Occipital lobe (tissue), 1 donor: ENCODE measurements at regions not wholly inside any gene's neighbourhood (a gene's known extent, or its start where the extent isn't known, plus 50 kb on each side); places are given as distances from the start of the nearest gene placed in this dataset.

Source experiments
- DNase-seq: peaks from one replicate; lab custom pipeline; 2025; lab: John Stamatoyannopoulos, UW

DNA sequence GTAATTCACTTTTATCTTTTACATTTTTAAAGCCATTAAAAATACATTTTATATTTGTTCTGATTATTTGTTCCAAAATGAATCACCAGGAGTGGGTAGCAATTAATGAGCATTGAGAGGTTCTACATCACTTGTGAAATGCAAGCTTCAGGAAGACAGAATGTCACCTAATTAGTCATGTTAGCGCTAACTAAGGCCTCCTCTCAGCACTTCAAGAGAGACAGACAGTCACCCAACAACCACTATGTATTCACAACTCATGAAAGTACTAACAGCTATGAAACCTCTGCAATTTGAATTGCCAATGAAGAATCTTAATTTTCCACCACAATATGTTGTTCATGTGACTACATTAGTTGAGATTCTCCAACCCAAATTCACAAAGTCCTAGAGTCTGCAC is 611.0 kb downstream of the KCNJ3 start:
- no peak for DNase-seq

DNA sequence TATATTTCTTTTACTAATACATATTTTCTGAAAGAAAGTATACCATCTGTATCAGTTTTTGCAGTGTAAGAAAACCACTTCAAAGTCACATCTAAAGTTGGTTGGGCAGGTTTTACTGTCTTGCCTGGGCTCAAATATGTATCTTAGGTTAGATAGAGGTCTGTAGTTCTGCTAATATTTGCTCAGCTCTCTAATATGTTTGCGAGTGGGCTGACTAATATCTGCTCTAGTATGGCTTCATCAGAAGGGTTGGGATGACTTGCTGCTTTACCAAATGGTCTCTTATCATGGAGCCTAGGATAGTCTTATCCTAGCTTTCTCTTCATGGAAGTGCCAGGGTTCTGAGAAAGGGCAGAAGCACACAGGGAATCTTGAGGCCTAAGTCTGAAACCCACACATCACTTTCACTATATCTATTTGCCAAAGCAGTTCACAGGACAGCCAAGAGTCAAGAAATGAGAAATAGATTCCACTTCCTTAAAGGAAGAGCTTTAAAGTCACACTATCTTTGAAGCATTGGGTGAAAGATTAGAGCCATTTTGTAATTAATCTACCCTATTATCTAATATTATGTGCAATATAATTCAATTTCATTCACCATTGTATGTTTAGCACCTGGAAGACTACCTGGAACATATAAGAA is 610.0 kb downstream of the KCNJ3 start:
- DNase-seq = no peak

DNA sequence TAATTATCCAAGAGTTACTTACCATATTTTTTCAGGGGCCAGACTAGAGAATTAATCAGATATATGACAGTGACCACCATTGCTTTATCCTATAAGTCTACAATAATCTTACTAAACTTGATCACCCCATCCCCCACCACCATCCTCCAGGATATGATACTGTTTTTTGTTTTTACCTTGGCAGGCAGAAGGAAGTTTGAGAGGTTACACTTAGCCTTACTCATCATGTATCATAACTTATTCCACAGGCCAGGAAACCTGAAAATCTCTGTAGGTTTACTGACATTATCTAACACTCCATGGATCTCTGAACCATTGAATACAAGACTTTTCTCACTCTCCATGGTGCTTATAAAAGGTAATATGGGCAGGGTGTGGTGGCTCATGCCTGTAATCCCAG is 602.7 kb downstream of the KCNJ3 start:
- DNase-seq = no peak

DNA sequence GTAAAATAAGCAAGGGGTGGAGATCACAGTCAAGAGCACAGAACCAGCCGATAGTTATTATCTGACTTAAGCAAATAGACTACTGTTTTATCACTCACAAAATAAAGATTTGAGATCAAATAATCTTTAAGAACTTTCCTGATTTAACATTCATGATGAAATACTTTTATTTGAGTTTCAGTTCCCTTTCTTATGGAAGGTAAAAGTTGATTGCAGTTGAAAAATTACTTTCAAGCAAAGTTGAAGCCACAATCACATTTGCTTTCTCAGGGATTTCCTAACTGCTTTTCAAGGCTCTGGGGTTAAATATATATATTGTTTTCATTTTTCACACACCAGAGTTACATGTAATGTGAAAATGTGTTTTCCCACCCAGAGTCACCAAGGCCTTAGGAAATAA is 599.5 kb downstream of the KCNJ3 start:
- no peak for DNase-seq

DNA sequence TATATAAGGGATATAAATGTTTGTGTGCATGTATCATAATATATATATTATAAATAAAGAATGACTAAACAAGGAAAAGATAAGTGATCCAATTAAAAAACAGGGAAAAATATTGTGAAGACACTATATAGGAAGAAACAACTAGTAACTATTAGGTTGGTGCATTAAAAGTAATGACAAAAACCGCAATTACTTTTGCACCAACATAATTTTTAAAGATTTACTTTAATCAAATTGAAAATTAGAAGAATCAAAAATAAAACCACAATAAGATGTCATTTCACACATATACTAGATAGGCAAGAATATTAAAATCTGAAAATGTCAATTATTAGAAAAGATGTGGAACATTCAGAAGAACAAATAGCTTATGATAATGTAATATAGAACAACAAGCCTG is 595.9 kb downstream of the KCNJ3 start:
- DNase-seq = no peak

DNA sequence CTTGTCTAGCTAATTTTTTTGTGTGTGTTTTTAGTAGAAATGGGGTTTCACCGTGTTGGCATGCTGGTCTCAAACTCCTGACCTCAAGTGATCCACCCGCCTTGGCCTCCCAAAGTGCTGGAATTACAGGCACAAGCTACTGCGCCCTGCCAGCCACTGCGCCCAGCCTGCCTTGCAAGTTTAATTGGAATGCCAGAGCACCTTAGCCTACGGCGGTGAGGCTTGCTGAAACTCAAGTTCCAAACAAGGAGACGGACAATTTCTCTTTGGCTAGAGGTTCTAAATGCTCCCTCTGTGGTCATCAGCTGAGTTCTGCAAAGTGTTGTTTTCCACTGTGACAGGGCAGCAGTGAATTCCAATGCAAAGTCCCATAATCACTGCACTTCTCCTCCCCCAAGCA is 583.4 kb downstream of the KCNJ3 start:
- no peak for DNase-seq

DNA sequence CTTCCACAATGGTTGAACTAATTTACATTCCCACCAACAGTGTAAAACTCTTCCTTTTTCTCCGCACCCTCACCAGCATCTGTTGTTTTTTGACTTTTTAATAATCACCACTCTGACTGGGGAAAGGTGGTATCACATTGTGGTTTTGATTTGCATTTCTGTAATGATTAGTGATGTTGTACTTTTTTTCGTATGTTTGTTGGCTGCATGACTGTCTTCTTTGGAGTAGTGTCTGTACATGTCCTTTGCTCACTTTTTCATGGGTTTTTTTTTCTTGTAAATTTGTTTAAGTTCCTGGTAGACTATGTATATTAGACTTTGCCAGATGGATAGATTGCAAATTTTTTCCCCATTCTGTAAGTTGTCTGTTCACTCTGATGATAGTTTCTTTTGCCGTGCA is 574.8 kb downstream of the KCNJ3 start:
- no peak for DNase-seq

DNA sequence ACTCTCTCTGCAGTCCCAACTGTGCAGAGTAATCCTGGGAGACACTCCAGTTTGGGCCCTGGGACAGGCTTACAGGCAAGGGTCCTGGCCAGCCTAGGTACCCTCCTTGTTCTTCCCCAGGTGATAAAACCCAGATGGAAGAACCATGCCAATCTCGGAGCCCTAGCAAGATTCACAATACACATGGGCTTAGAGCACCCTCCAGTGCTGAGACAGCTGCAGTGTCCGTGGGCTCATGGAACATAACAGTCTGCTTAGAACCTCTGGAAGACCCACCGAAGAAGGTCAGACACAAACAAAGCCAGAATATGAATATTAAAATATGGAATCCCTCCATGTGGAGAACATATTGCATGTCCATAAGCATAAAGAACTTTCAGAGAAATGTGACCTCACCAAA is 568.1 kb downstream of the KCNJ3 start:
- no peak for DNase-seq

DNA sequence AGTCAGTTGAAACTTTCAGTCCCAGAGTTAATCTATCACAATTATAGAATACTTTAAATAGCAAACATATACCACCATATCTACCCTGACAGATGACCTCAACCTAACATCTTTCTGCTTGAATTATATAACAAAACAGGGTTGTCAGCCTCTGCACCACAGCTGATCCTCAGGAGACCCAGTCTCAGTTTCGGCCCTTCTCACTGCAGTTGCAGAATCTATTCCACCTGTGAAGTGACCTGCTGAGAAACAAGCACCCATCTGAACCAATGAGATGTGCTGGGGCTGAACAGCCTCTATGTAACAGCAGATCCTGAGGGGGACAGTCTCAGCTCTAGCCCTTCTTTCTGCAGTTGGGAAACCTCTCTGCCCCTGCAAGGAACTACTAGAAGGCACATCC is 567.6 kb downstream of the KCNJ3 start:
- no peak for DNase-seq

DNA sequence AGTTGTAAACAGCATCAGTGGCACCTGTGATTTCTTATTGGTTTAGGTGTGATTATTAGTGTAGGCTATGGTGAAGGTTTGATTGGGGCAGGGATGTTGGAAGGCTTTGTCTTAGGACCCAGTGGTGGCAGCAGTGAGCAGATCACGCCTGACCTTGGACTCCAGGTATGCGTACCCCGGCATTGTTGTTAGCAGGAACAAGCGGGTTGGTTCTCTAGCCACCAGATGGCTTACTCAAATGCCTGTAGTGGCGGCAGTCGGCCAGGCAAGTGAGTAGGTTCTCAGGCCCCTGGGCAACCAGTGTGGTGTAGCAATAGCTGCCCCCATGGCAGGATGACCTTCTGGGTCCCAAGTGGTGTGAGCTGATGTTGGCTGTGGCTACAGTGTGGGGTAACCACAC is 558.3 kb downstream of the KCNJ3 start:
- no peak for DNase-seq

DNA sequence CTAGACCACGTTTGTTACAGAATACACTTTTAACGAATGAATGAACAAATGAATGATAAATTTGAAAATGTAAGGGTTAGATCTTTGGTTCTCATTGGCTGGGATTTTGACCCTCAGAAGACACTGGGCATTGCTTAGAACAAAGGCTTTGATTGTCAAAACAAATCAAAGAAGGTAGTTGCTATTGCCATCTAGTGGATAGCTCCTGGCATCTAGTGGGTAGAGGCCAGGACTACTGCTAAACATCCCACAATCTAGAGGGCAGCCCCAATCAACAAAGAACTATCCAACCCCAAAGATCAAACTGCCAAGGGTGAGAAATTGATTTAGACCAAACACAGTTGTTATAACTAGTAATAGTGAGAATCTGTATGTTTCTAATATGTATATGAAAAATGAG is 552.3 kb downstream of the KCNJ3 start:
- DNase-seq = no peak

DNA sequence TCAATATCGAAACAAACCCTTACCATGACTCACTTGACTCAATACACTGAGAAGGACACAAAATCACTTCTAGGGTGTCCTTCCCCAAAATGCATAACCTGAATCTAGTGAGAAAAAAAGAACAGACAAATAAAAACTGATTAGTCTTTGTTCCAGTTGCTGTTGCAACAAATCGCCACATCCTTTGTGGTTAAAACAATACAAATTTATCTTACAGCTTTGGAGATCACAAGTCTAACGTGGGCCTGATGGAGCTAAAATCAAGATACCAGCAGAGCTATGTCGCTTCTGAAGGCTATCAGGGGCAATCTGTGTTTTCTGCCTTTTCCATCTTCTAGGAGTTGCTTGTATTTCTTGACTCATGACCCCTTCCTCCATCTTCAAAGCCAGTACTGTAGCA is 541.7 kb downstream of the KCNJ3 start:
- DNase-seq = no peak

DNA sequence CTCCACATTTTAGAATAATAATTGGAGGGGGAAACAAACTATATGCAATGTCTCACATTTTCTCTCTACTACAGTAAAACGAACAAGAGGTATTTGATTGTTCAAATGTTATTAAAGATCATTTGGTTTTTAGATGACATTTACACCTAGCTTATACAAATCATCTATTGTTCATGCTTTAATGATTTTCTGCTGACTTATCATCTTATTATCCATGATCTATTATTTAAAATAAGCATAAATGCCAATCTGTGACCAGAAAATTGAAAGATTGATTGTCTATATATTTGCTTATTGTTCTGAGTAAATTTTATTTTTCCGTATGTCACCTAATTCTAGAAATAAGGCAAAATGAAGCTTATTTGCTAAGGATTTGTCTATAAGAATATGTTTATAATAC is 537.2 kb downstream of the KCNJ3 start:
- no peak for DNase-seq

DNA sequence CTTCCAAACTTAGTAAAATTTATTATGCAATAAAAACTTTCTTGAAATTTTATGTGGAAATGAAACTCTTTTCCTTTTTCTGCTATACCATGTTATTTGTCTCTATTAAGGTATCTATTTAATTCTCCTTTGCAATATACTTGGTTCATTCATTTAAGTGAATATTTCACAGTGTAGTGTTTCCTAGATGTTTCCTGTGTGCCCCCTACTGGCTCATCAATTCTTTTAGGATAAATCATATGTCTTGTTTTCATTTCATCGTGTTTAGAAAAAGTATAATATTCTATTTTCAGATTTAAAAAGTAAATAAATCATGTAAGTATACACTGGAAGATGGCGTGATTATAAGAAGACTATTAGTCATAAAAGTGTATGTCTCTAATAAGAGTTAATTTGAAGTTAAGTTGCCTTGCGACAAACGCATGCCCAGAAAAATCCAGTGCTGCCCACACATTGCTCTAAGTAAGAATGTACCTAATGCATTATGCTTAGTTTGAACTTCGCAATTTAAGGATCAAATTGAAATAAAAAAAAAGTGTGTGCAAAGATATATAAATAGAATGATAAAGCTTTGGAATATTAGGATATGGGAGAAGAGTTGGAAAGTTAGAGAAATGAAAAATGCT is 525.4 kb downstream of the KCNJ3 start:
- no peak for DNase-seq

DNA sequence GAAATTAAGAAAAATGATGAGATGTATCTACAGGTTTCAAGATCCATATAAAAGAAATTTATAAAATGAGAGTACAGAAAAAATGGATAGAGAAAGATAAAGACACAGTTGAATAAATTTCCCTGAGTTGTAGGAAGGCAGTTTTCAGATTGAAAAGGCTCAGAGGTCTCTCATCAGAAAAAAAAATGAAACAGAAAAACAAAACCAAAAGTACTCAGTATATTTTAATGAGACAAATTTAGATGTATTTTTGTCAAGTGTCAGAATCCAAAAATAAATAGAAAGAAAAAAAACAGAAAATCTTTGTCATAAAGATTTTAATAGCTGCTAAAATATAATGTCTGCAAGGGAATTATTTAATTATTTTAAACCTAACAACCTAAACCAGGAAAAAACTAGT is 520.5 kb downstream of the KCNJ3 start:
- DNase-seq = no peak

DNA sequence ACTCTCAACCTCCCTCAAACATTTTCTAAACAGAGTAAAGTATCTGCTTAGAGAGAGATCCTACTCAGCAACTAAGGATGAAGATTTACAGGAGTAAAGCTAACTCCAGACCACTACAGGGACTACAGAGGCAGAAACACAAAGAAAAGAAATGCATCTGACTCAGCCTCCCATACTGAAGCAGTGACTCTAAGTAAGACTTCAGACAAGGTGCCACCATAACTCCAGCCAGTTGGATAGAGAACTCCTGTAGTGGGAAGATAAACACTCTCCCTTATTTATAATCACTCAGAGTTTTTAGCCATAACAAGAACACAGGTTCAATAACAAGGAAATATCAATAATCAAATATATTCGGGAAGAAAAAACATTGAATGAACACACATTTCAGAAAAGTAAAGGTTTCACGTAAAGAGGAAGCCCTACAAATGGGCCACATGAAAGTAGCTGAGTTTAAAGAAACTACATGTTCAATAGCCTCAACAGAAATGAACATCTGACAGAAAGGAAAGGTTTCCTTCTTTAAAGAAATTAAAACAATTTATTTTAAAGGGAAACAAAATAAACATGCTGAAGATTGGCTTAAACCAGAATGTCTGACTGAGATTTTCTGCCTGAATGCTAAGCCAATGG is 519.9 kb downstream of the KCNJ3 start:
- no peak for DNase-seq

DNA sequence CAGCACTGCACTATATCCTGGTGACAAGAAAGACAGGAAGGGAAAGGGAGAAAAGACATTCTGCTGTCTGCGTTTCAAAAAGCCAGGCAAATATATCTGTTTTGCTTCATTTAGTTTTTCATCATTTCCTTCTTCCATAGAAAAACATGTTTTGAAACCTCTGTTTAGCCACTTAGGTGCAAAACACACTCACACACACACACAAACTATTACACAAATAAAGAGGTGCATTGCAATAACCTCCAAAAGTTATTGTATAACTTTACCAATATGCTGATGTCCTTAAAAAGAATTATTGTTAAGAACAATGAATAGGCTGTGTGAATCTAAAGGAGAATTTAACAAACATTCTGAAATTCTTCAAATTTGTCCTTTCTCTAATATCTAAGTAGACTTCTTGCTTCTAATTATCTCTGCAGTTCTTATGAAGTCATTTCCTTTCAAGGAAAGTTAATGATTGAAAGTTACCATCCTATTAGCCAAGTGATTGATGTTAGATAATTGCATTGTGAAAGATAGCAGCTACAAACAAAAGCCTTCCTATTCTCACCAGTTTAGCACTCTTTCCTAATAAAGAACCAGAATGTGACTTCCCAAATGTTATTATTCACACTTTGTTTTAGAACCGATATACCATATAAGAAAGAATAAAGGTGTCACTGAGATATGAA is 516.7 kb downstream of the KCNJ3 start:
- no peak for DNase-seq

DNA sequence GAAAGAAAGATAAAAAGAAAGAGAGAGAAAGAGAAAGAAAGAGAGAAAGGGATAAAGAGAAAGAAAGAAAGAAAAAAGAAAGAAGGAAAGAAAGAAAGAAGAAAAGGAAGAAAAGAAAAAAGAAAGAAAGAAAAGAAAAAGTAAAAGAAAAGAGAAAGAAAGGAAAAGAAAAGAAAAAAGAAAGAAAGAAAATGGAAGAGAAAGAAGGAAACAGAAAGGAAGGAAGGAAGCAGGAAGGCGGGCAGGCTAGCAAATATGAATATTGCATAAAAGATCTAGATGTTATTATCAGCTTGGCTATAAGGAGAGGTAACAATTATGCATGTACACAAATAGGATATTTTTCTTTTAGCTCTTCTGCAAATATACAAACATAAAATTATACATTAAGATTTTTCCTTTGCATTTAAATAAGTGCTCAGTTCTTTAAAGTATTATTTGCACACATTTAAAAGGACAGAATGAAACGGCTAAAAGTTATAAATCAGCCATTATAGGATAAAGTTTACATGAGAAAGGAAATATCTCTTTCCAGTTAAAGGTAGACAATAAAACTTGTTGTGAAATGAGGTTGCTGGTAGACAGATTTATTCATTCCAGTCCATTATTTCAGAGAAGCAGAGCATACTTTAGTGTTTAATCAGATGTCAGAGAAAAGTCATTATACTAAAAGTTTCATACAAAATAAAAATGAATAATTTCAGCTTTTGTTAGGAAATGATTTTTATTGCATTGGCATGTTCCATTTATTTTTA is 511.4 kb downstream of the KCNJ3 start:
- no peak for DNase-seq

DNA sequence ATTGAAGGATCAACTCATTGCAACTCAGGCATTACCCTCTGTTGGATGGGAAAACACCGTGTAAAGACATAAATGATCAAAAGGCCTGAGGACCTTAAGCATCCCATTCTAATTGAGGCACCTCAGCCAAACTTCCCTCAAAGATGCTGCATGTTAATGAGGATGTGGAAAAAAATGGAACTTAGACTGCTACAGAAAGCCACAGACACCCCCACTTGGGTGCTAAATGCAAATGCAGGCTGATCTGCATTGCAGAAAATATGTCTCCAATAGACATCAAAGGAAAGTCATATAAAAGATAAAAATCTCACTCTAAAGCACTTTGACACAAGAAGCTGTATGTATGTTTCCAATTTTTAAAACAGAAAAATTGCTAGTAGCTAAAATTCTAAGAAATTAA is 504.7 kb downstream of the KCNJ3 start:
- DNase-seq = no peak

DNA sequence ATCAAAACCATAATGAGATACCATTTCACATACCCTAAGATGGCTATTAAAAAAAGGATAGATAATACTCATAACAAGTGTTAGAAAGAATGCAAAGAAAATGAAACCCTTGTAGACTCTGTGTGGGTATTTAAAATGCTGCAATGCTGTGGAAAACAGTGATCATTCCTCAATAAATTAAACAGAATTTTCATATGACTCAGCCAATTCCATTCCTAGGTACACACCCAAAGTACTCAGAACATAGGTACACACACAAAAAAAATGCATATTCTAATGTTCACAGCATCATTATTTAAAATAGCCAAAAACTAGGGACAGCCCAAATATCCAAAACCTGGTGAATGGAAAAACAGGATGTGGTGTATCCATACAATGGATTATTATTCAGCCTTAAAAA is 502.3 kb downstream of the KCNJ3 start:
- no peak for DNase-seq

DNA sequence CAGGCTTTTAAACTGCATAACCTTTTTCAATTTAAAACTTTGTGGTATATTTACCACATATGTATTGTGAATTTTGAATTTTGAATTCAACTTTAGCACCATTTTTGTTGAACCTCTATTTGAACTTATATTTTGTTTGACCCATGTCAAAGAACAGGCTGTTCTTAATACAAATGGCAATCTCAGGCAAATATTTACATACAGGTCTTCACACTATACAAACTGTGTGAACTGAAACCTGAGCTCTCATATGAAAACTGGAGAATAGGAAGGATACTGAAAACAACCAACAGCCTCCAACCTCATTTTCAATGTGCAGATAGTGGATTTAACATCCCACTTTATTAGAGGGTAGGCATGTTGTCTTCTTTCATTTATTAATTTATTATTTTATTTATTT is 491.8 kb downstream of the KCNJ3 start:
- no peak for DNase-seq

DNA sequence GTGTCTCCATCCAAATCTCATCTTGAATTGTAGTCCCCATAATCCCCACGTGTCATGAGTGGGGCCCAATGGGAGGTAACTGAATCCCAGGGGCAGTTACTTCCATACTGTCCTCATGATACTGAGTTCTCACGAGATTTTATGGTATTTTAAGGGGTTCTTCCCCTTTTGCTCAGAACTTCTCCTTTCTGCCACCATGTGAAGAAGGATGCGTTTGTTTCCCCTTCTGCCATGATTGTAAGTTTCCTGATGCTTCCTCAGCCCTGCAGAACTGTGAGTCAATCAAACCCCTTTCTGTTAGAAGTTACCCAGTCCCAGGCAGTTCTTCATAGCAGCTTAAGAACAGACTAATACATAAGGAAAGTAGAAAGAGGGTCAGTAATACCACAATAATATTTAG is 480.4 kb downstream of the KCNJ3 start:
- no peak for DNase-seq
